ENCODE measurements at regions not wholly inside any gene's neighbourhood (a gene's known extent, or its start where the extent isn't known, plus 50 kb on each side); places are given as distances from the start of the nearest gene placed in this dataset.

DNA sequence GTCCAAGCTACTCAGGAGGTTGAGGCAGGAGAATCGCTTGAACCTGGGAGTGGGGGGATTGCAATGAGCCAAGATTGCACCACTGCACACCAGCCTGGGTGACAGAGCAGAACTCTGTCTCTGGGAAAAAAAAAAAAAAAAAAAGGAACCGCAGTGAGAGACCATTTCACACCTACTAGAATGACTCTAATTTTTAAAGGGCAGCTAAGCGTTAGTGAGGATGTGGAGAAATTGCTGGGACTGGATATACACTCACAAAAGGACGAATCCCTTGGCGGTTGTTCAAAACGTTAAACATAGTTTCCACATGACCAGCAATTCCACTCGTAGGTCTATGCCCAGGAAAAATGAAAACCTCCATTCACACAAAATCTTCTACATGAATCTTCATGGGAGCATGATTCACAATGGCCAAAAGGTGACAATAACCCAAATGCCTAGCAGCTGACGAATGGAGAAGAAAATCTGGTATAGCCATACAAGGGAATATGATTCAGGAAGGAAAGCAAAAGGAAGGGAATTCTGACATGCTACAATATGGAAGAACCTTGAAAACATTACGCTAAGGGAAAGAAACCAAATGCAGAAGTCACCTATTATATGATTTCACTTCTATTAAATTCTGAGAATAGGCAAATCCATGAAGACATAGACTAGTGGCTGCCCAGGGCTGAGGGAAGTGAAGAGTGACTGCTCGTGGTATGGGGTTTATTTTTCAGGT lies 127.0 kb downstream of the CHSY1 start:
- no peak for ATAC-seq (ENCODE audit: low FRiP score in 2 of 2)
- no peaks in the 10 kb centered on the region for H3K36me3 ChIP-seq
- H3K27me3 ChIP-seq: no peaks in the 10 kb centered on the region
- peaks cover 31 to 48% (median 35%) of the 10 kb centered on the region in 4 donors for H3K4me1 ChIP-seq
- DNase-seq: no peak
- H3K4me3 ChIP-seq: no peak overlapping the region
- no peak for TF ChIP-seq EP300 (IDR thresholded peaks at IDR 0.05)
- TF ChIP-seq POLR2A (IDR thresholded peaks at IDR 0.05): no peak
- TF ChIP-seq POLR2AphosphoS5 (IDR thresholded peaks at IDR 0.05): no peak
- TF ChIP-seq, protein P1, sequence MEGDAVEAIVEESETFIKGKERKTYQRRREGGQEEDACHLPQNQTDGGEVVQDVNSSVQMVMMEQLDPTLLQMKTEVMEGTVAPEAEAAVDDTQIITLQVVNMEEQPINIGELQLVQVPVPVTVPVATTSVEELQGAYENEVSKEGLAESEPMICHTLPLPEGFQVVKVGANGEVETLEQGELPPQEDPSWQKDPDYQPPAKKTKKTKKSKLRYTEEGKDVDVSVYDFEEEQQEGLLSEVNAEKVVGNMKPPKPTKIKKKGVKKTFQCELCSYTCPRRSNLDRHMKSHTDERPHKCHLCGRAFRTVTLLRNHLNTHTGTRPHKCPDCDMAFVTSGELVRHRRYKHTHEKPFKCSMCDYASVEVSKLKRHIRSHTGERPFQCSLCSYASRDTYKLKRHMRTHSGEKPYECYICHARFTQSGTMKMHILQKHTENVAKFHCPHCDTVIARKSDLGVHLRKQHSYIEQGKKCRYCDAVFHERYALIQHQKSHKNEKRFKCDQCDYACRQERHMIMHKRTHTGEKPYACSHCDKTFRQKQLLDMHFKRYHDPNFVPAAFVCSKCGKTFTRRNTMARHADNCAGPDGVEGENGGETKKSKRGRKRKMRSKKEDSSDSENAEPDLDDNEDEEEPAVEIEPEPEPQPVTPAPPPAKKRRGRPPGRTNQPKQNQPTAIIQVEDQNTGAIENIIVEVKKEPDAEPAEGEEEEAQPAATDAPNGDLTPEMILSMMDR (IDR thresholded peaks at IDR 0.05): no peak
- WGBS, 2 donors: 72 to 79% methylated on average over 10 of the region's 10 CpGs
- peak overlapping the region in 1 of 4 donors; percentile 40 for H3K27ac ChIP-seq
- H3K9me3 ChIP-seq: no peaks in the 10 kb centered on the region

DNA sequence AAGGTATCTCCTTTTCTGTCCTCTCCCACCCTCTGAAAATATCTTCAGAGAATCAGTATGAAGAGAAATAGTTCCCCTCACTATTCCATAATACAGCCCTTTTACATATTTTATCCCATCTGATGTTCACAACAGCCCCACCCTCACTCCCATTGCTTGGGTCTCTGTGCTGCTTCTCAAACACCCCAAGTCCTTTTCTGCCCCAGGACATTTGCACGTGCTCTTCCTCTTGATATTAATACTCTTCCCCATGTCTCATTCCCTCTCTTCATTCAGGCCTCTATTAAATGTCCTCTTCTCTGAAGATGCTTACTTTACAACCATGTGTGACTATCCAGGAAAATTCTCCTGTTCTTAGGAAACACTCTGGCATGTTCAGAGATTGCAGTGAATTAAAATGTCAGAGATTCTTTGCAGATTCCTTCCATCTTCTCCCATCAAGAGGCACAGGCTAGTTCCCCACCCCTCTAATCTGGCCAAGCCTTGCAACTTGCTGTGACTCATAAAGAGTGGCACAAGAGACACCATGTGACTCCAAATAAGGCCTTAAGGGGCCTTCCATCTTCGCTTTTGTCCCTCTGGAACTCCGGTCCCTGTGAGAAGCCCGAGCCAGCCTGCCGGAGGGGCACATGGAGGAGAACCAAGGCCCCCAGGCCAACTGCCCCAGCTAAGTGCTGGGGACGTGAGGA lies 128.5 kb downstream of the CHSY1 start:
- DNase-seq (no peak), ATAC-seq (ENCODE audit: low FRiP score in 2 of 2) (no peak)
- Histone ChIP-seq H3K9me3 (no peaks in the 10 kb centered on the region), H3K4me1 (peaks cover 30 to 47% (median 35%) of the 10 kb centered on the region in 4 donors), H3K27me3 (no peaks in the 10 kb centered on the region), H3K27ac (peak overlapping the region in 1 of 4 donors; percentile 93), H3K36me3 (no peaks in the 10 kb centered on the region), H3K4me3 (no peak overlapping the region)
- TF ChIP-seq EP300 (IDR thresholded peaks at IDR 0.05) (no peak), POLR2AphosphoS5 (IDR thresholded peaks at IDR 0.05) (no peak), POLR2A (IDR thresholded peaks at IDR 0.05) (no peak)
- TF ChIP-seq, protein P1 (IDR thresholded peaks at IDR 0.05): no peak
- 94 to 96% methylated on average over 6 of the region's 6 CpGs for WGBS, 2 donors

DNA sequence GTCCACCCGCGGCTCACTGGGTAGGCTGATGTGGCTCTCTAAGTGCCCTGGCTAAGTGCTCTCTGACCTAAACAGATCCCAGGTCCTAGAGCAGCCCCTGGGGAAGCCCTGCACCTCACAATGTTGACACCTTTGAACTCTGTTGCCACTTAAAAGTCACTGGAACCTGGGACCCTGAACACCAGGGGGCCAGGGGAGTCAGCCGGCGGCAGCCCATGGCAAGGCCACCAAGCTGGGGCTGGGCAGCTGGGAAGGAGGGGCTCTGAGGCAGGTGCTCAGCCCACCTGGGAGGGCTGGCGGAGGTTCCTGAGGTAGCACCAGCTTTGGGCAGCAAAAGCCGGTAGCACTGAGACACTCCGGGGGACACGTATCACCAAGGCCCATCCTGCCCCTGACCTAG lies 129.0 kb downstream of the CHSY1 start:
- WGBS, 2 donors: 82 to 91% methylated on average over 5 to 8 of the region's 8 CpGs
- peaks cover 25 to 41% (median 32%) of the 10 kb centered on the region in 4 donors for H3K4me1 ChIP-seq
- H3K4me3 ChIP-seq: no peak overlapping the region
- DNase-seq (no peak), ATAC-seq (ENCODE audit: low FRiP score in 2 of 2) (no peak)
- no peaks in the 10 kb centered on the region for H3K27me3 ChIP-seq
- no peaks in the 10 kb centered on the region for H3K9me3 ChIP-seq
- H3K36me3 ChIP-seq: no peaks in the 10 kb centered on the region
- TF ChIP-seq POLR2A (IDR thresholded peaks at IDR 0.05) (no peak), POLR2AphosphoS5 (IDR thresholded peaks at IDR 0.05) (no peak), EP300 (IDR thresholded peaks at IDR 0.05) (no peak)
- TF ChIP-seq, protein P1 (IDR thresholded peaks at IDR 0.05): no peak
- H3K27ac ChIP-seq: peak overlapping the region in 1 of 4 donors; percentile 93

DNA sequence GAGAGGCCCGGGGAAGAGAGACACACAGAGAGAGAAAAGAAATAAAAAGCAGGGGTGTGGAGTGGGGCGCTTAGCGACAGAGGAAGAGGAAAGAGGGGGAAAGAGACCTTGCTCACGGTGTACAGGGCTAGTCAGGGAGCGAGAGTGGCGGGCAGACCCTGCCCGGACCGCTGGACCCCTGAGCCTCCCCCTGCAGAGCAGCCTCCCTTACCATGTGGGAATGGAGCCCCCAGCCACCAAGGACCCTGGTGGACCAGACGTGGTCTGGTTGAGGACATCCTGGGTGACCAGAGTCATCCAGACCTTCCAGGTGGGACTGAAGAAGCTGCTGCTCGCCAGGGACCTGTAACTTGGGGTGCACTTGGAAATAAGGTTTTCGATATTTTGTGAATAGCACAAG lies 129.6 kb downstream of the CHSY1 start:
- Histone ChIP-seq H3K4me3 (peak overlapping the region in 1 of 4 donors; percentile 37), H3K4me1 (peaks cover 19 to 36% (median 26%) of the 10 kb centered on the region in 4 donors), H3K27me3 (no peaks in the 10 kb centered on the region), H3K36me3 (no peaks in the 10 kb centered on the region), H3K27ac (peak overlapping the region in 3 of 4 donors; percentile 80 to 93 (median 85)), H3K9me3 (no peaks in the 10 kb centered on the region)
- TF ChIP-seq EP300 (IDR thresholded peaks at IDR 0.05): no peak
- no peak for TF ChIP-seq POLR2A (IDR thresholded peaks at IDR 0.05)
- TF ChIP-seq, protein P1 (IDR thresholded peaks at IDR 0.05): no peak
- no peak for TF ChIP-seq POLR2AphosphoS5 (IDR thresholded peaks at IDR 0.05)
- WGBS, 2 donors: 63 to 74% methylated on average over 11 of the region's 11 CpGs
- no peak for DNase-seq
- peak in 1 of 2 donors; percentile 3 for ATAC-seq (ENCODE audit: low FRiP score in 2 of 2)

All from upper lobe of left lung (tissue), 6 donors.